ENCODE measurements at regions not wholly inside any gene's neighbourhood (a gene's known extent, or its start where the extent isn't known, plus 50 kb on each side); places are given as distances from the start of the nearest gene placed in this dataset.
"Not testable (repeated sequence)": the region's sequence is repeated elsewhere in the genome, so short reads cannot be mapped to it uniquely, and the experiment has no call there.

DNA sequence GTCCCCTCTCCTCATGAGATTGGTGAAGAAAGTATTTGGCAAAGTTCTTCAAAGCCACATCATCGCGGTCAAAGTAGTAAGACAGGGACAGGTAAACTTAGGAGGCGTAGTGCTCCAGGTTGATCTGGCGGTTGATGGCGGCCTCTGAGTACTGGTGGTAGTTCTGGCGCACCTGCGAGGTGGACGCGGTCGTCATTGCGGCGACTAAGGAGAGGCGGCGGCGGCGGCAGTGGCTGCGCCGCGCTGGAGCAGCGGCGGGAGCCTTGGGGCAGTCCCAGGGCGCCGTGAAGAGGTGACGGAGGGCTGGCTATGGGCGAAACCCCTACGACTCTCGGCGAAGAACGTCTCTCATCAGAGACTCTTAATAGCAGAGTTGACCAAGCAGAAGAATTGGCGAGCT is 107.2 kb upstream of the UBE2E3 start:
- H3K27ac ChIP-seq (ENCODE audit: low read length) = no peak overlapping the region
- H3K36me3 ChIP-seq (ENCODE audit: control insufficient read depth, insufficient read depth, low read length) = no peaks in the 10 kb centered on the region
- no peak for DNase-seq (ENCODE audit: low read depth, low spot score)
- POLR2A ChIA-PET = no interaction called here
- no peaks in the 10 kb centered on the region for H3K4me1 ChIP-seq (ENCODE audit: control insufficient read depth, insufficient read depth, low read length)
- no TSS peak for BruUV-seq (replicated peaks)
- no peak overlapping the region for H3K4me3 ChIP-seq (ENCODE audit: low read depth in 2 of 2, low read length in 2 of 2)
- no peaks in the 10 kb centered on the region for H3K9me3 ChIP-seq (ENCODE audit: control insufficient read depth, insufficient read depth, low read depth, low read length)
- ATAC-seq = no peak
- TF ChIP-seq, protein P1, sequence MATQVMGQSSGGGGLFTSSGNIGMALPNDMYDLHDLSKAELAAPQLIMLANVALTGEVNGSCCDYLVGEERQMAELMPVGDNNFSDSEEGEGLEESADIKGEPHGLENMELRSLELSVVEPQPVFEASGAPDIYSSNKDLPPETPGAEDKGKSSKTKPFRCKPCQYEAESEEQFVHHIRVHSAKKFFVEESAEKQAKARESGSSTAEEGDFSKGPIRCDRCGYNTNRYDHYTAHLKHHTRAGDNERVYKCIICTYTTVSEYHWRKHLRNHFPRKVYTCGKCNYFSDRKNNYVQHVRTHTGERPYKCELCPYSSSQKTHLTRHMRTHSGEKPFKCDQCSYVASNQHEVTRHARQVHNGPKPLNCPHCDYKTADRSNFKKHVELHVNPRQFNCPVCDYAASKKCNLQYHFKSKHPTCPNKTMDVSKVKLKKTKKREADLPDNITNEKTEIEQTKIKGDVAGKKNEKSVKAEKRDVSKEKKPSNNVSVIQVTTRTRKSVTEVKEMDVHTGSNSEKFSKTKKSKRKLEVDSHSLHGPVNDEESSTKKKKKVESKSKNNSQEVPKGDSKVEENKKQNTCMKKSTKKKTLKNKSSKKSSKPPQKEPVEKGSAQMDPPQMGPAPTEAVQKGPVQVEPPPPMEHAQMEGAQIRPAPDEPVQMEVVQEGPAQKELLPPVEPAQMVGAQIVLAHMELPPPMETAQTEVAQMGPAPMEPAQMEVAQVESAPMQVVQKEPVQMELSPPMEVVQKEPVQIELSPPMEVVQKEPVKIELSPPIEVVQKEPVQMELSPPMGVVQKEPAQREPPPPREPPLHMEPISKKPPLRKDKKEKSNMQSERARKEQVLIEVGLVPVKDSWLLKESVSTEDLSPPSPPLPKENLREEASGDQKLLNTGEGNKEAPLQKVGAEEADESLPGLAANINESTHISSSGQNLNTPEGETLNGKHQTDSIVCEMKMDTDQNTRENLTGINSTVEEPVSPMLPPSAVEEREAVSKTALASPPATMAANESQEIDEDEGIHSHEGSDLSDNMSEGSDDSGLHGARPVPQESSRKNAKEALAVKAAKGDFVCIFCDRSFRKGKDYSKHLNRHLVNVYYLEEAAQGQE (IDR thresholded peaks at IDR 0.05; ENCODE audit: insufficient read depth in 1 of 2, low read depth in 2 of 2, low read length in 1 of 2) = no peak
- TF ChIP-seq, protein P2, sequence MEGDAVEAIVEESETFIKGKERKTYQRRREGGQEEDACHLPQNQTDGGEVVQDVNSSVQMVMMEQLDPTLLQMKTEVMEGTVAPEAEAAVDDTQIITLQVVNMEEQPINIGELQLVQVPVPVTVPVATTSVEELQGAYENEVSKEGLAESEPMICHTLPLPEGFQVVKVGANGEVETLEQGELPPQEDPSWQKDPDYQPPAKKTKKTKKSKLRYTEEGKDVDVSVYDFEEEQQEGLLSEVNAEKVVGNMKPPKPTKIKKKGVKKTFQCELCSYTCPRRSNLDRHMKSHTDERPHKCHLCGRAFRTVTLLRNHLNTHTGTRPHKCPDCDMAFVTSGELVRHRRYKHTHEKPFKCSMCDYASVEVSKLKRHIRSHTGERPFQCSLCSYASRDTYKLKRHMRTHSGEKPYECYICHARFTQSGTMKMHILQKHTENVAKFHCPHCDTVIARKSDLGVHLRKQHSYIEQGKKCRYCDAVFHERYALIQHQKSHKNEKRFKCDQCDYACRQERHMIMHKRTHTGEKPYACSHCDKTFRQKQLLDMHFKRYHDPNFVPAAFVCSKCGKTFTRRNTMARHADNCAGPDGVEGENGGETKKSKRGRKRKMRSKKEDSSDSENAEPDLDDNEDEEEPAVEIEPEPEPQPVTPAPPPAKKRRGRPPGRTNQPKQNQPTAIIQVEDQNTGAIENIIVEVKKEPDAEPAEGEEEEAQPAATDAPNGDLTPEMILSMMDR (IDR thresholded peaks at IDR 0.05) = no peak
- TF ChIP-seq TCF7L2 (IDR thresholded peaks at IDR 0.05; ENCODE audit: low read depth, low read length) (no peak), POLR2AphosphoS5 (IDR thresholded peaks at IDR 0.05; ENCODE audit: low read depth, low read length) (no peak), SIN3A (IDR thresholded peaks at IDR 0.05; ENCODE audit: borderline replicate concordance, insufficient read depth, low read depth, low read length) (no peak)
- intact Hi-C loops (cut with micrococcal nuclease; ENCODE audit: unreplicated experiment) (no loop called here), in situ Hi-C loops (cut with HindIII; ENCODE audit: low pct_unique_long_range_greater_than_20kb, low sequenced_read_pairs) (no loop called here)
- no peaks in the 10 kb centered on the region for H3K27me3 ChIP-seq (ENCODE audit: control insufficient read depth, insufficient read depth, low read length)
- CTCF ChIA-PET = no interaction called here

DNA sequence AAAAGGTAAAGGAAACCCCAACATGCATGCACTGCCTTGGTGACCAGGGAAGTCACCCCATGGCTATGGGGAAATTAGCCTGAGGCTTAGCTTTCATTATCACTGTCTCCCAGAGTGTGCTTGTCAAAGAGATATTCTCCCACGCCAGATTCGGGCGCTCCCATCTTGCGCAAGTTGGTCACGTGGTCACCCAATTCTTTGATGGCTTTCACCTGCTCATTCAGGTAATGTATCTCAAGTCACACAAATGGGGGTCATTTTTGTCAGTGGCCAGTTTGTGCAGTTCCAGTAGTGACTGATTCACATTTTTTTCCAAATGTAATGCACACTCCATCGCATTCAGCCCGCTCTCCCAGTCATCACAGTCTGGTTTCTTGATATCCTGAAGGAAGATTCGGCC is 107.6 kb upstream of the UBE2E3 start:
- BruUV-seq (replicated peaks); CTCF ChIA-PET; H3K27me3 ChIP-seq (ENCODE audit: control insufficient read depth, insufficient read depth, low read length); POLR2A ChIA-PET; H3K4me3 ChIP-seq (ENCODE audit: low read depth in 2 of 2, low read length in 2 of 2); DNase-seq (ENCODE audit: low read depth, low spot score); H3K36me3 ChIP-seq (ENCODE audit: control insufficient read depth, insufficient read depth, low read length); intact Hi-C loops (cut with micrococcal nuclease; ENCODE audit: unreplicated experiment); H3K27ac ChIP-seq (ENCODE audit: low read length); H3K4me1 ChIP-seq (ENCODE audit: control insufficient read depth, insufficient read depth, low read length); ATAC-seq; H3K9me3 ChIP-seq (ENCODE audit: control insufficient read depth, insufficient read depth, low read depth, low read length); in situ Hi-C loops (cut with HindIII; ENCODE audit: low pct_unique_long_range_greater_than_20kb, low sequenced_read_pairs): not testable (repeated sequence)

DNA sequence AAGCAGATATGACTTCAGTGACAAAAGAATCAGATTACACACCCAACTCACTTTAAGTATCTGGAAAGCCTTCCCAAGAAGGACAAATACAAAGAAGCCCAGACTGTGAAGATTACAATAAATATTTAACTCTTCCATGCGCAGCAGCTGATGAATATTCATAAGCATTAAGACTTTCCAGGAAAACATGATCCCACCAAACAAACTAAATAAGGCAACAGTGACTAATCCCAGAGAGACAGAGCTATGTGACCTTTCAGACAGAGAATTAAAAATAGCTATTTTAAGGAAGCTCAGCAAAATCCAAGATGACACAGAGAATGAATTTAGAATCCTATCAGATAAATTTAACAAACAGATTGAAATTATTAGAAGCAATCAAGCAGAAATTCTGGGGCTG is 108.2 kb upstream of the UBE2E3 start:
- no peak for DNase-seq (ENCODE audit: low read depth, low spot score)
- no peaks in the 10 kb centered on the region for H3K36me3 ChIP-seq (ENCODE audit: control insufficient read depth, insufficient read depth, low read length)
- no TSS peak for BruUV-seq (replicated peaks)
- H3K4me3 ChIP-seq (ENCODE audit: low read depth in 2 of 2, low read length in 2 of 2) = no peak overlapping the region
- intact Hi-C loops (cut with micrococcal nuclease; ENCODE audit: unreplicated experiment) (no loop called here), in situ Hi-C loops (cut with HindIII; ENCODE audit: low pct_unique_long_range_greater_than_20kb, low sequenced_read_pairs) (no loop called here)
- H3K9me3 ChIP-seq (ENCODE audit: control insufficient read depth, insufficient read depth, low read depth, low read length) = no peaks in the 10 kb centered on the region
- ChIA-PET POLR2A (no interaction called here), CTCF (no interaction called here)
- no peaks in the 10 kb centered on the region for H3K4me1 ChIP-seq (ENCODE audit: control insufficient read depth, insufficient read depth, low read length)
- H3K27me3 ChIP-seq (ENCODE audit: control insufficient read depth, insufficient read depth, low read length) = no peaks in the 10 kb centered on the region
- no peak for TF ChIP-seq POLR2AphosphoS5 (IDR thresholded peaks at IDR 0.05; ENCODE audit: low read depth, low read length)
- TF ChIP-seq SIN3A (IDR thresholded peaks at IDR 0.05; ENCODE audit: borderline replicate concordance, insufficient read depth, low read depth, low read length) = no peak
- TF ChIP-seq, protein P2 (IDR thresholded peaks at IDR 0.05) = no peak
- no peak for TF ChIP-seq TCF7L2 (IDR thresholded peaks at IDR 0.05; ENCODE audit: low read depth, low read length)
- TF ChIP-seq, protein P1 (IDR thresholded peaks at IDR 0.05; ENCODE audit: insufficient read depth in 1 of 2, low read depth in 2 of 2, low read length in 1 of 2) = no peak
- no peak overlapping the region for H3K27ac ChIP-seq (ENCODE audit: low read length)
- no peak for ATAC-seq
